Thyroid gland (tissue), 4 donors: ENCODE measurements at regions not wholly inside any gene's neighbourhood (a gene's known extent, or its start where the extent isn't known, plus 50 kb on each side); places are given as distances from the start of the nearest gene placed in this dataset.
"Not testable (repeated sequence)": the region's sequence is repeated elsewhere in the genome, so short reads cannot be mapped to it uniquely, and the experiment has no call there.

Experiments
- CTCF ChIP-seq, 6 experiments: fragments of 200-600 bp in 3 of 6; fragments of 450-650 bp in 3 of 6; sonication (generic) in 3 of 6; IDR thresholded peaks; one replicate each; pipeline ENCODE4 v1.5.1; 2016 to 2019; ENCODE audit warnings: antibody characterized with exemption in 6 of 6, mild to moderate bottlenecking in 2 of 6, inconsistent platforms in 1 of 6, moderate library complexity in 1 of 6
- POLR2A ChIP-seq, 2 donors: fragments of 450-650 bp; IDR thresholded peaks; one replicate each; pipeline ENCODE4 v1.6.1; 2017; ENCODE audit warnings: antibody characterized with exemption in 2 of 2, mild to moderate bottlenecking in 2 of 2, moderate library complexity in 1 of 2

DNA sequence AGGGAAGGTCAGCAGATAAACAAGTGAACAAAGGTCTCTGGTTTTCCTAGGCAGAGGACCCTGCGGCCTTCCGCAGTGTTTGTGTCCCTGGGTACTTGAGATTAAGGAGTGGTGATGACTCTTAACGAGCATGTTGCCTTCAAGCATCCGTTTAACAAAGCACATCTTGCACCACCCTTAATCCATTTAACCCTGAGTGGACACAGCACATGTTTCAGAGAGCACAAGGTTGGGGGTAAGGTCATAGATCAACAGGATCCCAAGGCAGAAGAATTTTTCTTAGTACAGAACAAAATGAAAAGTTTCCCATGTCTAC is 966.4 kb upstream of the DEFB115 start:
- TF ChIP-seq POLR2A, CTCF (IDR thresholded peaks at IDR 0.05): not testable (repeated sequence)
